ENCODE measurements at regions not wholly inside any gene's neighbourhood (a gene's known extent, or its start where the extent isn't known, plus 50 kb on each side); places are given as distances from the start of the nearest gene placed in this dataset.
"Not testable (repeated sequence)": the region's sequence is repeated elsewhere in the genome, so short reads cannot be mapped to it uniquely, and the experiment has no call there.

DNA sequence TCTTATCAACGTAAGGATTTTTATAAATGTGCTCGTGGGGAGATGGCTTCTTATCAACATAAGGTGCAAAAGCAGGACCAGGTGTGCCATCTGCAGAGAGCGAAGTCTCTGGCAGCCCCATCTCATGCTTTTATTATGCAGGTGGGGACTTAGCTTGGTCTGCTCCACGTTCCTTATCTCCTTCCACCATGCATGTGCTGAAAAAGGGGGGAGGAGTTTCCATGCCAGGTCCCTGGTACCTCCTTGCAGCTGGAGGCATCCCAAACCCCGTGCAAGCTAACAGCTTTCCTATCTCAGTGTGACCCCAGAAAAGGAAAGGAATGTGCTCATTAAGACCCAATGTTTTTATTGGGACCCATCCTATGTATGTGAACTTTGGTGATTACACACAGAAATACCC lies 608.5 kb downstream of the TMEM121 start:
- Histone ChIP-seq H3K36me3 (no peaks in the 10 kb centered on the region), H3K9me3 (no peaks in the 10 kb centered on the region), H3K4me3 (no peak overlapping the region), H3K27me3 (peaks cover 0 to 22% (median 0%) of the 10 kb centered on the region in 9 donors), H3K27ac (no peak overlapping the region), H3K4me1 (no peaks in the 10 kb centered on the region)
- TF ChIP-seq POLR2A (IDR thresholded peaks at IDR 0.05) = no peak
- TF ChIP-seq, protein P1, sequence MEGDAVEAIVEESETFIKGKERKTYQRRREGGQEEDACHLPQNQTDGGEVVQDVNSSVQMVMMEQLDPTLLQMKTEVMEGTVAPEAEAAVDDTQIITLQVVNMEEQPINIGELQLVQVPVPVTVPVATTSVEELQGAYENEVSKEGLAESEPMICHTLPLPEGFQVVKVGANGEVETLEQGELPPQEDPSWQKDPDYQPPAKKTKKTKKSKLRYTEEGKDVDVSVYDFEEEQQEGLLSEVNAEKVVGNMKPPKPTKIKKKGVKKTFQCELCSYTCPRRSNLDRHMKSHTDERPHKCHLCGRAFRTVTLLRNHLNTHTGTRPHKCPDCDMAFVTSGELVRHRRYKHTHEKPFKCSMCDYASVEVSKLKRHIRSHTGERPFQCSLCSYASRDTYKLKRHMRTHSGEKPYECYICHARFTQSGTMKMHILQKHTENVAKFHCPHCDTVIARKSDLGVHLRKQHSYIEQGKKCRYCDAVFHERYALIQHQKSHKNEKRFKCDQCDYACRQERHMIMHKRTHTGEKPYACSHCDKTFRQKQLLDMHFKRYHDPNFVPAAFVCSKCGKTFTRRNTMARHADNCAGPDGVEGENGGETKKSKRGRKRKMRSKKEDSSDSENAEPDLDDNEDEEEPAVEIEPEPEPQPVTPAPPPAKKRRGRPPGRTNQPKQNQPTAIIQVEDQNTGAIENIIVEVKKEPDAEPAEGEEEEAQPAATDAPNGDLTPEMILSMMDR (IDR thresholded peaks at IDR 0.05) = no peak
- WGBS, 4 donors = 40 to 57% (median 45%) methylated on average over 5 of the region's 5 CpGs
- intact Hi-C loops (cut with DNase I) = no loop called here
- DNase-seq (no peak), ATAC-seq (no peak)

GRCh38 chr14:106141242-106142220 lies 615.1 kb downstream of the TMEM121 start:
- intact Hi-C loops (cut with DNase I) = no loop called here
- no peak for DNase-seq
- Histone ChIP-seq H3K4me1 (no peaks in the 10 kb centered on the region), H3K4me3 (no peak overlapping the region), H3K27me3 (peaks cover 0 to 11% (median 0%) of the 10 kb centered on the region in 9 donors), H3K27ac (no peak overlapping the region), H3K36me3 (no peaks in the 10 kb centered on the region), H3K9me3 (no peaks in the 10 kb centered on the region)
- WGBS, 4 donors = 71 to 78% (median 75%) methylated on average over 10 to 18 of the region's 18 CpGs
- peak in 1 of 4 donors; percentile 27 for ATAC-seq
- TF ChIP-seq, protein P1 (IDR thresholded peaks at IDR 0.05) = no peak
- no peak for TF ChIP-seq POLR2A (IDR thresholded peaks at IDR 0.05)

- H3K36me3 ChIP-seq; intact Hi-C loops (cut with DNase I); DNase-seq; H3K27ac ChIP-seq; H3K9me3 ChIP-seq; ATAC-seq; H3K4me3 ChIP-seq; H3K4me1 ChIP-seq: not testable (repeated sequence)
- peaks cover 0 to 17% (median 0%) of the 10 kb centered on the region in 9 donors for H3K27me3 ChIP-seq
- WGBS, 4 donors = 58 to 73% (median 63%) methylated on average over 6 of the region's 6 CpGs
These were observed 619.3 kb downstream of the TMEM121 start for GRCh38 chr14:106145731-106146130.

GRCh38 chr14:106153362-106153955 lies 627.1 kb downstream of the TMEM121 start:
- 22 to 26% (median 24%) methylated on average over 17 of the region's 17 CpGs for WGBS, 4 donors
- H3K4me3 ChIP-seq; H3K27ac ChIP-seq; H3K4me1 ChIP-seq; intact Hi-C loops (cut with DNase I); ATAC-seq; H3K36me3 ChIP-seq; H3K9me3 ChIP-seq: not testable (repeated sequence)
- peak; percentile 36 to 89 (median 66) for DNase-seq
- TF ChIP-seq, protein P1 (IDR thresholded peaks at IDR 0.05) = peak; percentile 64 to 98 (median 94)
- H3K27me3 ChIP-seq = peaks cover 0 to 22% (median 0%) of the 10 kb centered on the region in 9 donors

Data from heart left ventricle (tissue), 16 donors.